Kidney tubule cell (primary cell): ENCODE measurements at regions not wholly inside any gene's neighbourhood (a gene's known extent, or its start where the extent isn't known, plus 50 kb on each side); places are given as distances from the start of the nearest gene placed in this dataset.

ENCODE experiments used
- DNase-seq: peaks from one replicate; pipeline ENCODE4 v3.0.0-alpha.2; 2018; ENCODE audit warnings: low spot score

- no peak for DNase-seq
Measured at GRCh38 chr5:8857051-8857450, 688.8 kb downstream of the SEMA5A start.

- DNase-seq: peak; percentile 46
Measured at GRCh38 chr5:8861764-8862163, 684.1 kb downstream of the SEMA5A start.

DNA sequence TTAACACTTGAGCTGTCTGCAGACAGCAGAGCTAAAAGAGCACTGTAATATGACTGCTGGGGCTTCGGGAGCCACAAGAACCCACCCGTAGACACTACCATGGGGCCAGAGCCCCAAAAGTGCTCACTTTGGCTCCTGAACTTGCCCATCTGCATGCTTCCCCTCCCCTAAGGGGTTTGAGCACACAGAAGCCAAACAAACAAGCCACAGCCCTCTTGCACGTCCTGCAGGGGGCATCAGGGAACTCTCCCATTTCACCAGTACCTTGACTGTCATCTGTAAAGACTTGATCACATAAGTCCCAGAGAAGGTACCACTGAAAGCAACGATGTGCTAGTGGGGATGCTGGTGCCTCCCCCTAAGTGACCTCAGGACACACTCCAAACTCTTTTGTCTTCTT, 681.8 kb downstream of the SEMA5A start:
- DNase-seq: peak; percentile 55

- no peak for DNase-seq
Measured at GRCh38 chr5:8865266-8865665, 680.6 kb downstream of the SEMA5A start.

DNA sequence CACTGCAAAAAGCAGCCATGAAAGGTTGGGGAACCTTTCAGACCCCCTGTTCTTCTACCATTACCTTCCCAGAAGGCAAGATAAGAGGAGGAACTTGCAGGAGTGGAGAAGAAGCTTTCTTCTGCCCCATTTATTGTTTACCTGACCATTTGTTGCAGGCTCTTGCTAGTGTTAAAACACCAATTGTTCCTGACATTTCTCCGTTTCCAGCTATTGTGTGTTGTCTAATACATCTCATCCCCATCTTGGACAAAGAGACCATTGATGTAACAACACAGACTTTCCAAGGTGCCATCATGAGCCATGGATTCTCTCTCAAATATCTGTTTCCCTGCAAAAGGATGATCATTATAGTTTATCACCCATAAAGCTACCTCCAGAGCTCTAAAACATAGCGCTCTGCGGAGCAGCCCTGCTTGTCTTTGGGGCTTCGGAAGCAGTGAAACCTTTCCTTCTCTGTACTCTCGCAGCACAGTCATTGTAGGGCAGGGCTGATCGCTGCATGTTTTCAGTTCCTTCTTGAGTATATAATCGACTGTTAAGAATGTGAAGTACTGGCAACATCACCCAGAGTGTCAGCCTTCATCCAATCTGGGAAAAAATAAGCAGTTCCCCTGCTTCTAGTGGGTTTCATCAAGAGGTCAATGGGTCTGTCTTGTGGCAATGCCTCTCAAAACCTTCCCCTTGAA, 680.0 kb downstream of the SEMA5A start:
- no peak for DNase-seq

DNA sequence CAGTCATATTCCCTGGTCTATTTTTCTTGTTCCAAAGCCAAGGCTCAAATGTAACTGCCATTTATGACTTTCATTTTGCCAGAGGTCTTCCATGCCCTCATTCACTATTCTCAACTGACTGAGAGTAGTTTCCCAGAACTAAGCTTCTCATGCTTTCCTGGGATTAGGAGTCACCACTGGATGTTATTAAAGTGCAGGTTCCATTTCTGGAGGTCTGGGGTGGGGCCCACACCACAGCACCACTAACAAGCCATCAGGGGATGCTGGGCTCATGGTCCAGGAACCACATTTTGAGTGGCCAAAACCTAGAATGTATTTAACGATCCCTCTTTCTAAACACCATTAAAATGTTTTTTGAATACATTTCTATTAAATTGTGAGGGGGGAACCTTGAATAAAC, 677.6 kb downstream of the SEMA5A start:
- DNase-seq: no peak

GRCh38 chr5:8869932-8870331, 675.9 kb downstream of the SEMA5A start:
- DNase-seq: no peak

DNA sequence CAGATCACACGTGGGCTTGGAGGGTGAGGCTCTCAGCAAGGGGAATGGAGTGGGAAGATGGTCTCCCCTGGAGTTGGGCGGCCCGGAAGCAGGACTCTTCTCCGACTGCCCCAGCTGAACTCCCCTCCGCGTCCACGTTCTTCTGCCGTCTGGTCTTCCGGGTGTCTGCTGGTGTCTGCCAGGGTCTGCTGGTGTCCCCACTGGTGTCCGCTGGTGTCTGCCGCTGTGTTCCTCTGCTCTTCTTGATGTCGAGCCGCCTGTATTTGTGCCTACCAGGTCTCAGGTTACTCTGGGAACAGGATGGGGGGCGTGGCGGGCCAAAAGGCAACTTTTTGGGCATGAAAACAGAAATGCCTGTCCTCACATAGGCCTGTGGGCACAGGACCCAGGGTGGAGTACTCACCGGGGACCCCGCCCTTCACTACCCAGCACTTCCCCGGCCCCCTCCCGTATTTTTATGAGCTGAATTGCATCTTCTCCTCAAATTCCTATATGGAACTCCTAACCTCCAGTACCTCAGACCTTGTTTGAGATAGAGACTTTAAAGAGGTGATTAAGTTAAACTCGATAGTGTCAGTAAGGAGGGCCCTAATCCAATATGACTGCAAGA, 675.4 kb downstream of the SEMA5A start:
- no peak for DNase-seq

- no peak for DNase-seq
Measured at GRCh38 chr5:8870959-8871355, 674.9 kb downstream of the SEMA5A start.

- no peak for DNase-seq
Measured at GRCh38 chr5:8871446-8871845, 674.4 kb downstream of the SEMA5A start.

- no peak for DNase-seq
Measured at GRCh38 chr5:8875722-8876121, 670.2 kb downstream of the SEMA5A start.

DNA sequence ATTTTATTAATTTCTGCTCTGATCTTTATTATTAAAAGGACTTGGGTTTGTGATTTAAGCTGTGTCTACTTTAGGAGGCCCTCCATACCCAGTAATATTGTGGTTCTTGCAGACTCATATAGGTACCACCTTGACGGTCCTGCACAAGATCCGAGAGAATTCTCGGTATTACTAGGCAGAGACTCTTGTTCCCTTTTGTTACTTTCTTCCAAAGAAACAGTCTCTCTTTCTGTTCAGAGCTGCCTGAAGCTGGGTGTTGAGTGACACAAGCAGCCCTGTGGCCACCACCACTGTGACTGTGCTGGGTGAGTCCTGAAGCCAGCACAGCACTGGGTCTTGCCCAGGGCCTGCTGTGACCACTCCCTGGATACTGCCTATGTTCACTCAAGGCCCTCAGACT, 666.6 kb downstream of the SEMA5A start:
- no peak for DNase-seq

- no peak for DNase-seq
Measured at GRCh38 chr5:8884029-8884428, 661.8 kb downstream of the SEMA5A start.

- no peak for DNase-seq
Measured at GRCh38 chr5:8892926-8893325, 652.9 kb downstream of the SEMA5A start.

DNA sequence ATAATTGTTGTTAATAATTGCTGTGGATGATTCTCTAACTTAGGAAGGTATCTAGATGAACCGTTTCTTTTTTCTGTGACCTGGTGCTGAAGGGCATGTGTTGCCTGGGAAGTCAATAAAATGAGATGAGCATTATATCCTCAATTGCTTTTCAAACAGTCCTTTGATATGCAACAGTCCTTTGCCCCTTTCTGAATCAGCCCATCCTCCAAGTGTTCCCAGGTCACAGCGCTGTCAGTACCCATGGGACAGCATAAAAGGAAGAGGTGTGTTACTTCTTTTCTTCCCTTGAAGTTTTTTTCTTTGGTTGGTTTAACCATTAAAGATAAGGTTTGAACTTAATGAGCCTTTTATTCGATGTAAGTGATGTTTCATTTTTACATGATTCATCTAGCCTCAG, 651.8 kb downstream of the SEMA5A start:
- no peak for DNase-seq

GRCh38 chr5:8895062-8895461, 650.8 kb downstream of the SEMA5A start:
- no peak for DNase-seq

DNA sequence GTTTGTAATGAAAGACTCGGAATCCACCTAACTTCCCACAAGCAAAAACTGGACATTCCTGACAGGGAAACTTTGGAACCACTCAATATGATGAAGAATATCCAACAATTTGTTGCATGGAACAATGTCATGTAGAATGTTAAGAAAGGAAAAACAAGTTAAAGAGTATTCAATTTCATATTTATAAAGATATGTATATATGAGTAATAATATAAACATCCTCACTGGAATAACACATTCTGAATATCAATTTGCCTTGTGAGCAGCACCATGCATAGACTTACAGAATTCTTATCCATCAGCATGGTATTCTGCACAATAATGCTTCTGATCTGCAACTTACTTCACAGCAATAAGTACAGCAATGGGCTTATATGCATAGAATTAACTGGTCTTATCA, 650.3 kb downstream of the SEMA5A start:
- no peak for DNase-seq

GRCh38 chr5:8897316-8897715, 648.6 kb downstream of the SEMA5A start:
- DNase-seq: peak; percentile 67

DNA sequence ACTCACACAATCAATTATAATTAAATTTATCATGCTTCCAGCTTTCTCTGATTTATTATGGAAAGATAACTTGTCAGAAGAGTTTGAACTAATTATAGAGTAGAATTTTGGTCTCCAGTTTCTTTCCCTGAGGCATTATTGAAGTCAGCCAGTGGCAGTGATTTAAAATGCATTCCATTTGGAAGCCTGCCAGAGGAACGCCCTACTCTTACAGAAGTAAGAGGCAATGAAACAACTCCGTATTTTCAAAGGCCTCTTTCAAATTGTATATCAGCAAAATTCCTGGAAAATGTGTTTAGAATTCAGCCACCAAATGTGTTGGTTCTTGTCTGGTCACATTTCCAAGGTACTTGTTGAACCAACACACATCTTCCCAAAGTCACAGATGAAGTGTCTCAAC, 640.9 kb downstream of the SEMA5A start:
- peak; percentile 52 for DNase-seq

GRCh38 chr5:8906303-8906967, 639.4 kb downstream of the SEMA5A start:
- DNase-seq: peak; percentile 82

DNA sequence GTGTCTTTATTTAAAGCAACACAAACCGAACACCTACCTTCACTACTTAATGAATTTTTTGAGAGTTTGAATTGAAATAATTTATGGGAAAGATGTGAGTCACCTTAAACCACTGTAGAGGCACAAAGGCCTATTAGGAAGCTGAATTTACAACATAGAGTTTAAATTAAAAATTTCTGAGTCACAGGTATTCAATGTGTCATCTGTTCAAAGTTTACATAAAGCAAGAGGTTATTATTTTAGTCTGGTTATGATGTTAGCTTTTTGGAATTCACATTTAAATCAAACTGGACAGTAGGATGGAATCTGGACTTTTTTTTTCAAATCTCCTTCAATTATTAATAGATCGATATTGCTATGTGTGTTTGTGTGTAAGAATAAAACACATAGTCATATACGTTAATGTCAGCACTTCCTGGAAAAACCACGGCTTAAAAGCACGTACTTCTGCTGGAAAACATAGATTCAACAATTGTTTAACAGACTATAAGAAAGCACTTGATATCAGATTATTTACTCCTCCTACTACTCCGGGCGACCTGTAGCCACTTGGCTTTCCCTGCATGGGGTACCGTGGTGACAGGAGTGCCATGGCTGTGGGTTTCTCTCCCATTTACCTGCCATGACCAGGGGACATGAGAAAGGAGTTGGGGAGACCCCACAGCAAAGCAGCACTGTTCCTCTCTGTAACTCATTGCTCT, 638.6 kb downstream of the SEMA5A start:
- peak; percentile 91 for DNase-seq

GRCh38 chr5:8908055-8908683, 637.7 kb downstream of the SEMA5A start:
- DNase-seq: peak; percentile 49
